ENCODE measurements at regions not wholly inside any gene's neighbourhood (a gene's known extent, or its start where the extent isn't known, plus 50 kb on each side); places are given as distances from the start of the nearest gene placed in this dataset.

DNA sequence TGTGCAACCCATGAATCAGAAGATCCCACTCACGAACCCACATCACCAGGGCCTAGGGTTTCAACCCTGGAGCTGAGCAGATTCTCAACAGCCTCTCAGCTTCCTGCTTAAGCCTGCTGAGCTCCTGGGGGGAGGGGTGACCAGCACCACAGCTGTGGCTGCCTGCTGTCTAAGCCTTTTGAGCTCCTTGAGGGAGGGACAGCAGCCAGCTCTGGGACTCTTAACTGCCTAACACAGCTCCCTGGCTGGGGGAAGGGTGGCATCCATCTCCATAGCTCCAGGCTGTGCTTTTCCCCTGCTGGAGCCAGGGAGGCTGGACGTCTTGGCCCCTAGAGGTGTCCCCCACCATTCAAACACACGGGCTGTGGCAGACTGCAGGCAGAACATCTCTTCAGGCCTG, 250.3 kb downstream of the DMAC1 start:
- DNase-seq (ENCODE audit: low read depth in 4 of 4, low spot score in 3 of 4), result peak in 1 of 4 donors; percentile 16

DNA sequence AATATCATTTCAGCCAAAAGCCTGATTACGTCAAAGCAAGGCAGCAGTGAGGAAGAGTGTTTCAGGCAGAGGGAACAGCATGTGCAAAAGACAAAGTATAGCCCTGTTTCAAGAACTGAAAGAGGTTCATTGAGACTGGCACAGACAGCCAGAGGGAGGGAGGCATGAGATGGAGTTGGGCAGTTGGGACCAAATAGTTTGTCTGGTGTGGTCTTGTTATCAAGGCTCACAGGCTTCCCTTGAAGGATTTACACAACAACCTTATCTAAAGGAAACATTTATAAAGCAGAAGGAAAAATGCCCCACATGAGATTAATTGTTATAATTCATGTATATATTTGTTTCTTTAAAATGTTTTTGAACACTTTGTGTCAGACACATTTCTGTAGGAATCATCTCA, 253.3 kb downstream of the DMAC1 start:
- no peak for DNase-seq (ENCODE audit: low read depth in 4 of 4, low spot score in 3 of 4)

DNA sequence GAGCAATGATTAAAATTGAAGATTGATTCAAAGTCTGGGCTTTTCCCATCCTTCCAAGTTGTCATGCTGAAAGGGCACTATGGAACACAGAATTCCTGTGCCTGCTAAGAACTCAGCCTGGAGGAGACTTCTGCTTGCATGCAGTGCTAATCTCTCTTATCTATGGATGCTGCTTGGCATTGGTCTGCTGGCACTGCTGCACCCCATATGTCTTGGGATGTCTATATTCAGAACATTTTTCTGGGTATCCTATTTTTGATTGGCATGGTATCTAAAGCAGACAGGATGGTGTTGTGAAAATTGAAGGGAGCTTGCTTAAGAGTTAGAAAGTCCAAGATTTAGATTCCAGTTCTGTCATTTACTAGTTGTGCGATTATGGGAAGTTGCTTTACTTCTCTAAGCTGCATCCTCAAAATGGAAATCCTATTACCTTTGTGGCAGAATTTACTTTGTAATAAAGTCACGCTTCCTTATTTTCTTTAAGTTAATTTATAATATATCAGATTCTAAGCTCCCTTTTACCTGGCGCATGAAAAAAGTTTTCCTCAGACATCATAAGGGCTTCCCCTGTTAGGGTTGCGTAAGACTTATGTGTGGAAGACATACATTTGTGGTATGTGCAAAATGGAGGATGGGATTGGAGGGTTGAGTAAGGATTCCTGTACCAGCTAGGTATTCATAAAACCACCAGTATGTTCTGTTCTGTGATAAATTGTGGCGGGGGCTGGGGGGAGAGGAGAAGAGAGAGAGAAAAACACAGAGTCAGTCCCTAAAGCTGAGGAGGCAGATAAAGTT, 254.0 kb downstream of the DMAC1 start:
- no peak for DNase-seq (ENCODE audit: low read depth in 4 of 4, low spot score in 3 of 4)

DNA sequence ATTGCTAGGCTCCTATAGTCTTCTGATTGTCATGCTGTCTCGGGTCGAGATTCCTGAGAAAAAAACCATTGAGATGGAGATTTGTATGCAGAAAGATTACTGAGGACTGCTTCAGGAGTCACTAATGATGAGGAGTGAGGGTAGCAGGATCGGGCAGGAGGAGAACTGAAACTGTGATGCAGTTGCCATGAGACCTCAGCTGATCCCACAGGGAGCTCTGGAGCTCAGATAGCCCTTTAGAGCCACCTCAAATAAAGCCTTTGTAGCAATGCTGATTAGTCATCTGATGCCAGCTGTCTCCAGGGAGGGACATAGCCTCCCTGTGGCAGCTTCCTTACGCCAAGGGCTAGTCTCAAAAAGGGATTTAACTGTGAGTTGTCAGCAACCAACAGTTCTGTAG, 256.9 kb downstream of the DMAC1 start:
- no peak for DNase-seq (ENCODE audit: low read depth in 4 of 4, low spot score in 3 of 4)

DNA sequence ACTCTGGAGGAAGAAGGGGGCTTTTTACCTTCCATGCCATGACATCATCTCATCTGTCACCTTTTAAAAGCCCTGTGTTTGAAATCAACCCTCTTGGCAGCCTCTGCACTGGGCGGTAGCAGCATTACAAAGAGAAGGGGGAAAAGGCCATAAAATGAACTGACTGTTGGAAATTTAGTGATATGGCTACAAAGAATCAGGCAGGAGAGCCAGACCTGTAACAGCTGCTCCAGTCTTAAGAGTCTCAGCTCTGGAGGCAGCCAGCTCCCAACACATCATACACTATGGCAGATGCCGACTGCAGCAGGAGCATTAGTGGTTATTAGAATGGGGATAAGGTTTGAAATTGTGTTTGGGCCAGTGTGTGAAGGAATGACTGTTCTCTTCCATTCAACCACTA, 257.5 kb downstream of the DMAC1 start:
- no peak for DNase-seq (ENCODE audit: low read depth in 4 of 4, low spot score in 3 of 4)

DNA sequence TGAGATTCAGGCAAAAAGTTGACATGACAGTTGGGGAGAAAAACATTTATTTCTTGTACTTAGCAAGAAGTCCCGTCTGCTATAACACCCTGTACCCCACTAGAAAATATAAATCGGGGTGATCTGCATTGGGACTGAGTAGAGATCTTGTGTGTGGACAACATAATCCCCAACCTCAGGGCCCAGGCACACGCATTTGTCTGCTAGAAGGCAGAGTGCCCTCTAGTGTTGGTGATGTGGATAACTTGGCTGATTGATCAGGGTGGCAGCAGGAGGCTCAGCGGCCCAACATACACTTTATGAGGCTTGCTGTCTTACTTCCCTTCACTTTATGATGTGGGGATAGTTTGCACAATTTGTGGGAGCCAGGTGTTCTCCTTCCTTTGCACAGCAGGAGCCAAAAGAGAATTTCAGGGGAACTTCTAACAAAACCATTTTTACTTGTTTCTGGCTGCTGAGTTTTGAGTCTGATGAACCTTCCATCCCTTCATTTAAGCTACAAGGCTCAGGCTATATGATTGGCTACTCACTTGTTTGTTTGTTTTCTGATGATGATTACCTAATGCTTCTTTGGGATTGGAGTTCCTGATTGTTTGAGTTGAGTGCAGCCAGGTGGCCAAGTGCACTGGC, 263.2 kb downstream of the DMAC1 start:
- peak in 1 of 4 donors; percentile 14 for DNase-seq (ENCODE audit: low read depth in 4 of 4, low spot score in 3 of 4)

DNA sequence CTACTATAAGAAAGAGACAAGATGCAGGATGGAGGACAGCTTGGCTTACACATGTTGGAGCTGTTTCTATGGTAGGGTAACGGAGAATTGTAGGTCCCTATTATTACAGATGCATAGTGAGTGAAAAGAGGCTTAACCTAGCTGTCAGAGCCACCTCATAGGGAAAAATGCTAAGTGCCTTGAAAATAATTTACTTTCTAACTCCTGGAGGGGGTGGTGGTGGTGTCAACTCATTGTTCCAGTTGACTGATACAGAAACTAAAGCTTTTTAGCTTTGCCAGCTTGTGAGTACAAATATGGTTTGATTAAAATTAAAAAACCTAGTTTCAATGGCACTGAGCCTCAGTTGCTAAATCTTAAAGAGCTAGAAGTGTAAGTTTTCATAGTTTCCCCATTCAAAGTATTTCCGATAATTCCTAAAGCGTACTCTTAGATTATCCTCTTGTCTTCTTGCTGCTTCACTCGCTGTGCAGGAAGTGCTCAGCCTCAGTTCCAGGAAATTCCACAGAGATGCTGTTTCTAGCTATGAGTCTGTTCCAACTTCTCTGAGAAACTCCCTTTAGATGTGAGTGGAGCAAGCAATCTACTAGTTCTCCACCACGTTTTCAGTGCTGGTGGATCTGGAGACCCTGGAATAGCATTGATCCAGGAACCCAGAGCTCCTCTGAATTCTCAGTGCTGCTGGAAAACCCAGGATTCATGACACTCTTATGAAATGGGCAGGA, 265.2 kb downstream of the DMAC1 start:
- no peak for DNase-seq (ENCODE audit: low read depth in 4 of 4, low spot score in 3 of 4)

DNA sequence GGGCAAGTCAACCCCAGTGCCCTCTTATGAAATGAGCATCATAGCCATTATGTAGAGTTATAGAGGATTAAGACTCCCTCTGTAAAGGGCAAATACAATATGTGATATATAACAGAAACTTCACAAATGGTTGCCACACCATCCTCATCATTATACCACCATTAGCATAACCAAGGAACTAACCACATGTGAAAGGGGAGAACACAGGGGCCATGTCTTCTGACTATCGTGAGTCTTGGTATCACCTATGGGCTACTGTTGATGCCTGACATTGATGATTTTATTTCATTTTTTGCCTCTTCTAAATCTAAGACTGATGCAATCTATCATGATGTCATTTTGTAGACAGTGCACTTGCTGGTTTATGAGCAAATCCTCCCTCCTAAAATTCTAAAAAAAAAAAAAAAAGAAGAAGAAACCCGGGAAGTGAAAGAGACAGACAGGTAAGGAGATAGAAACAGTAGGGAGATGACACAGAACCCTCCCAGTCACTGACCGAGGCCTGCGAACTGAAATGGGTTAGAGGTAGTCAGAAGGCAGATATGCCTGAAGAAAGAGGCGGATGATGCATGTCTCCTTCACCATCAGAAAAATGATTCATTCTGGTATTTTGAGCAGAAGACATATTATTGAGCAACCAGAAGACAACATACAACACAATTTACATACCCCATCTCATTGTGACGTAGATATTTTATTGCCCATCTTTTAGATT, 266.0 kb downstream of the DMAC1 start:
- no peak for DNase-seq (ENCODE audit: low read depth in 4 of 4, low spot score in 3 of 4)

DNA sequence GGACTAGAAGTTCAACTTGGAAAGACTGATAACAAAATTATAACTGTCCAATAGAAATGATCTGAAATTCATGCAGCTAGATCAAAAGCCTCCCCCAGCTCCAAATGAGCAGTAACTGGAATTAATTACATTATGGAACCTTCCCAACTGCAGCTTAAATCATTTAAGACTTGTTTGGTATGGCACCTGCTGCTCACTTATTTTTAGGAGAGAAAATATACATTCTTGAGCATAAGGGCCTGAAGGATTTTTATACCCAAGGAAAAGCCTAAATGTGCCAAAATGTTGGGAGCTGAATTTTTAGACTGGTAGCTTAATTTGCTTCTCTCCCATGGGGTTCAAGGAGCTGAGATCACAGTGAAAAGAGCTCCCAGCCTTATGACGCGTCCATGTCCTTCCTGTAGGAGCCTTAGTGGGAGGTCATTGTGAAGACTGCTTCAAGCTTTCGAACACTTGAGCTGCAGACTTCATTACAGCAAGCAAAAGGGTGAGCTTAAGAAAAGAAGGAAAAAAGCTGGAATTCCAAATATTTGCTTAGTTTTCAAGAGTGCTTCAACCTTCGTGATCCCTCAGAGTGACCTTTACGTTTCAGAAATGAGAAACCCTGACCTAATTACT, 276.0 kb downstream of the DMAC1 start:
- DNase-seq (ENCODE audit: low read depth in 4 of 4, low spot score in 3 of 4), result no peak

DNA sequence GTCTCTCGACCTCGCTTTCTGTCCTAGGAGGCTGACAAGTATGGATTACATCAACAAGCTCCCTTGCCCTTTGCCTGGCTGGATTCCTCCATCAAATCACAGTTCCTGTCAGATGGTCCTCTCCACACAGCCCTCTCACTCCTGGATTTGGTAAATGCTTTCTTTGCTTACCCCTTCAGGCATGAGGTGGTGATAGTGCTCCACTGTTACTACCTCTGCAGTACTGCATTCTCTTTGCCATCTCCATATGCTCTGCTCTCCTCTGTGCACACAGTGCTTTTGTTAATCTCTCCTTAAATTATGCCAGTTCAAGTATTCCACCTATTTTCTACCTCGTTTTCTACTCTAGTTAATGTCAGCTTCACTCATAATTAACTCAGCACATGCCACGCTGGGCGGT, 279.2 kb downstream of the DMAC1 start:
- DNase-seq (ENCODE audit: low read depth in 4 of 4, low spot score in 3 of 4), result no peak

DNA sequence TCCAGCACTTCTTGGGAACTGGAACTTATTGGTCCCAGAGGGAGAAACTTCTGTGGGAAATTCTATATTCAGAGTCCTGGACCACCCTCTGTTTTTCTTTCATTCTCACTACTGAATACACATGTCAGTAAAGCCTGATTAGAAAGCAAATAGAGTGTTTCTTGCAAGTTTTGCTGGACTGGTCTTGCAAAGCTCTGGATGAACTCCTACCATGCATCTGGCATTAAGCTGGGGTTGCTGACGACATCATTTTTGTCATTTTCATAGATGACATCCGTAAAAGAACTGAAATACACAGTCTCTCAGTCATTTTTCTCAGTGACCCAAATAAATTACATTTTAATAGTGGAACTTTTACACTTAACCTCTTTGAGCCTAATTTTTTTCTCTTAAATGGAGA, 283.2 kb downstream of the DMAC1 start:
- no peak for DNase-seq (ENCODE audit: low read depth in 4 of 4, low spot score in 3 of 4)

DNA sequence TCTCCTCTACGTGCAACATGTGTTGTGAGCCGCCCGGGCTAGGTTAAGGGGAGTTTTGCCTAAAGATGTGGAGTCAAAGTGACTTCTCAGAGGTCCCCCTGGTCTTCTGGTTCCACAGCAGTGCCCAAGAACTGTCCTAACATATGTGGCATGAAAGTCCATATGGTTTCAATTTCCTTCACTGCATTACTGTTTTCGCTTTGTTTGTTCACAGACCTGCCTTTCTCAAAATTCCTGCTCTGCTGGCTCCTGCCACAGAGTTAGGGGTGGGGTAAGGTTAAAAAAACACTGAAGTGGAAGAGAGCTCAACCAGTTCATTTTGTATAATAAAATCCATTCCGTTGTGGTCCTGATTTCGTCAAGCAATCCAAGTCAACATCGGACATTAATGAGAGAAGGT, 289.4 kb downstream of the DMAC1 start:
- DNase-seq (ENCODE audit: low read depth in 4 of 4, low spot score in 3 of 4), result no peak

DNA sequence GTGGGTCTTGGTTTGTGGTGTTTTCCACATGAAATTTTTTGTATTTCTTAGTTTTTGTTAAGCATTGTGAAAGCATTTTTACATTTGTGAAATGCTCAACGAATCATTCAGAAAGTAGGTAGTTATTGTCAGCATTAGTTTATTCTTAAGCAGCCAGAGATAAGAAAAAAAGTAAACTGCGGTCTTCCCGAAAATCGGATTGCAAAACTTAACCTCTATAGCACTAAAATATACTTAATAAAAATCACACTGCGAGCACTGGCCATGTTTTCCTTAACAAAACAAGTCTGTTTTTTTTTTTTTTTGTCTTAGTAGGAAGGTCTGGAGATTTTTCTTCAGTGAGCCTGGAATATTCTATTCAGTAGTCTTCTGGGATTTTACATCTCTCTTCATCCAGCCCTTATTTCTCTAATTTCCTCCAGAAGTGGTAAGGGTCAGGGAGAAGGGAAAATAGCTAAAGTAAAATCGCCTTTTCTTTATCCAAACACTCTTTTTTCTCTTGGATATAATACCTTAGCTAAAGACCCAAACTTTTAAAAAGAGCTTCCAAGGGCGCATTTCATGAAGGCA, 289.9 kb downstream of the DMAC1 start:
- no peak for DNase-seq (ENCODE audit: low read depth in 4 of 4, low spot score in 3 of 4)

DNA sequence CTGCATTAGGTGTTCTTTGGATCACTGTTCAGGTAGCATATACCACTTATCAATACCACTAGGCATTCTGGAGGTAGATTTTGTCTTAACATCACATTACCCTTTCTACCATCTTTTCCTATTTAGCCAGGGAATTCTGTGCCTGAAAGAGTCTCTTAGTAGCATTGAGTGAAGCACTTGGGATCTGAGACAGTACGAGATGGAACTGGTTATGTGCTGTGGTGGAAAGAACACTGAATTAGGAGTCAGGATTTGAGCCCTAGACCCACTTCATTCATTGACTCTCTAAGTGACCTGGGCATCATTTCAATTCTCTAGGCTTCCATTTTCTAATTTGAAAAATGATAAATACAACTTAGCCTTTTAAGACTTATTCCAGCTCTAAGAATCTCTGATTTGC, 291.1 kb downstream of the DMAC1 start:
- no peak for DNase-seq (ENCODE audit: low read depth in 4 of 4, low spot score in 3 of 4)

DNA sequence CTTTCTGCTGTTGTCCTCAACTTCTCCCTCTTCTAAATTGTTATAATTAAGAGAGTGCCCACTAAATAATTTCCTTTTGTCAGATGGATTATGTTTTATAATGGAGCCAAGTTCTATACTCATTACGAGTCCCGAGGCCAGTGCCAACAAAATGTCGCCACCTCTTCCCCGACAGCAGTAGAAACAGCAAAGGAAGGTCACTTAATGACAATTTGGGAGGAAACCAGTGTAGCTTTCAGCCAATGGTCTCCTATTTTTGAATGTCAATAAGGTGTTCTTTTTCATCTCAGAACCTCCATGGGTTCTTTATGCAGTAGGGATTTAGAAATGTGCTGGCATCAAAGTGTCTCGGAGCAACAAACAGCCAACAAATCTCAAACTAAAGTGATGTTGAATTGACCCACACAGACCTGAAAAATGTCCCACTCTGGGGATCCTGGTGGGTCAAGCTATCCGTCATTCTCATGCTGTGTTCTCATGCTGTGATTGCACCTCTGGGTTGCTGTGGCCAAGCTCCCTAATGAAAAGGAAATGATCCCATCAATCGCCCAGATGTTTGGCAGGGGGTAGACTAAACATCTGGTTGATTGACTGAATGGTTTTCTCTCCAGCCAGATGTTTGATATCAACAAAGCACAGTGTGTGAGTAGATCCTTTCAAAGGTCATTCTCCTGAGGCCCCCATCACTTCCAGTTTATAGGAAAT, 291.9 kb downstream of the DMAC1 start:
- no peak for DNase-seq (ENCODE audit: low read depth in 4 of 4, low spot score in 3 of 4)

DNA sequence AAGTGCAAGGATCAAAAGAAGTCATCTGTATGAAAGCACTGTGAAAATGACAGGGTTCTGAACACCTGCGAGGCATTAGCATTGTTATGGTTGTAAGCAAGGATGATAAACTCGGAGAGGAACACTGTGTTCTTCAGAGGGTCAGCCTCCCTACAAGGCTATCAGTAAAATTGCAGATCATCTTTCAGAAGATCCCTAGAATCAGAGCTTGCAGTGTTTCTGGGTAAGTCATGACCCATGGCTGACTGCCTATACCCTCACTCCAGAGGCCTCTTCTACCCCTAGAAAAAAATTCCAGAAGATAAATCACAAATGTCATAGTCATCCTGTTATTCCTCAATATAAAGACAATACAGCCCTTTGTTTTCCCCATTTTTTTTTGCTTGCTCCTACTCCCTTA, 292.6 kb downstream of the DMAC1 start:
- DNase-seq (ENCODE audit: low read depth in 4 of 4, low spot score in 3 of 4), result no peak

DNA sequence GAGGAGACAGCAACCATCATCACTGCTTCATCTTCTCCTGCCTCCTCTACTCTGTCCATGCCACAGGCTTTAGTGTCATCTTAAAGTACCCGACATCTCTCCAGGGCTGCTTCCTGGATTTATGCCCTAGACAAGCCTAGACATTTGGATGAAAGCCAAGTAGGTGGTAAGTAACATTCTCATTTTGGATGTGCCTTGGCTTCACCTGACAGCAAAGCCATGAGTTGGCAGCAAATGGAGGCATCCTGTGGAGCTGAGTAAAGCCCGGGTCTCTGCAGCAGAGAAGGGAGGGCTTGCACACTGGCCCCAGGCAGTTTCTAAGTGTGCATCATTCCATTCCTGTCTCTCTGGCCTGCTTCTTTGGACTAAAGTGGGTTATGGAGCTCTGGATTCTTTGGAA, 299.1 kb downstream of the DMAC1 start:
- DNase-seq (ENCODE audit: low read depth in 4 of 4, low spot score in 3 of 4), result no peak

DNA sequence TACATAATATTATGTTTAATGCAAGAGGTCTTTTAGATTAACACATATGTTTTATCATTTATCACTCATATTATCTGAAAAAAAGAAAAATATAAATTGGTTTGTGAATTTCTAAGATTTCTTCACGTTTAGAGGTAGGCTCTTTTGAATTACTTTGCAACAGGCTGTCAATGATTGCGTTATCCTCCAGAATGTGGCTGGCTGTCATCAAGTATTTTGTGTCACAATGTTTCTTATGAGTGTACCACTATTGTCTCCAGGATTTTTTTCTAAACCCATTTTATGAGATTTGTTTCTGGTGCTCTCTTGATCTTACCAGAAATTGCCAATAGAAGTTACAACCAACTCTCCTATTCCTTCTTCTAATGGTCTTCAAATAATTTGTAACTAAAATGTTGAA, 307.9 kb downstream of the DMAC1 start:
- no peak for DNase-seq (ENCODE audit: low read depth in 4 of 4, low spot score in 3 of 4)

DNA sequence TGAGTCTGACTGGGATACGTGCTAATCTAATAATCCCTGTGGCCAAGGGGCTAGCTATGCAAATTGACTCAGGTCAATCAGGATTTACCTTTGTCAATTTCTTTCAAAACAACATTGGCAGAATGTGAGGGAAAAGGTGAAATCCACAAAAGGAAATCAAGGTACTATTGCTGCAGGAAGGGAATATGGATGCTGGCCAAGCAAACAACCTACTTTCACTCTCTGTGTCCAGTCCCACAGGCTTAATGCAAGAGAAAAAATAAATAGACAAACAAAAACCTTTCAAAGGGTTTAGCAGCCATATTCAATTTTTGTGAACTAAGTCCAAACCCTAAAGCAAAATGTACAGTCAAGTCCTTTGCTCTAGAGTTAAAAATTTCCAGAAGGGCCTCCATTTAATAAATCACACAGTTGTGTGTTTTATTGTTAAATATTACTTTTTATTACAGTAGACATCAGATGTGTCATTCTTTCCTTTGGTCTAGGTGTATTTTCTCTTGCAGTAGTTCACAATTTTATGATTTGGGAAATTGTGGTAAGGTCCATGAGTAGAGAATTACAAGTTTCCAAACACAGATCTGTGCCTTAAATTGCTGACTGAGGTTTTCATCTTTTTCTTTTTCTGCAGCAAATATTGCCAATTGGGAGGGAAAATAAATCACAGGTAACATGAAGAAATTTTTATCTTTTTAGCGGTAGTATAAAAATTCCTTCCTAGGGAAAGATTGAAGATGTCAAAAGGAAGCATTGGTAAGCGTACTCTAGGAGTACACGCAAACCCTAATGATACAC, 309.1 kb downstream of the DMAC1 start:
- DNase-seq (ENCODE audit: low read depth in 4 of 4, low spot score in 3 of 4), result no peak

All from right renal pelvis (tissue), 4 donors.